GM19193 (cell line): ENCODE measurements at regions not wholly inside any gene's neighbourhood (a gene's known extent, or its start where the extent isn't known, plus 50 kb on each side); places are given as distances from the start of the nearest gene placed in this dataset.

Source experiments
- POLR2A ChIP-seq: IDR thresholded peaks from 4 replicates; pipeline ENCODE4 v1.6.1; 2011; ENCODE audit not compliant: insufficient read depth, insufficient read length; ENCODE audit errors: extremely low read depth

- TF ChIP-seq POLR2A = no peak
Observed at GRCh38 chr14:89674936-89675335, 257.9 kb upstream of the FOXN3 start.

GRCh38 chr14:89674240-89674639 is 257.2 kb upstream of the FOXN3 start:
- no peak for TF ChIP-seq POLR2A

GRCh38 chr14:89673512-89674225 is 256.6 kb upstream of the FOXN3 start:
- no peak for TF ChIP-seq POLR2A

- TF ChIP-seq POLR2A = no peak
Observed at GRCh38 chr14:89672636-89673511, 255.8 kb upstream of the FOXN3 start.

GRCh38 chr14:89669193-89669592 is 252.2 kb upstream of the FOXN3 start:
- TF ChIP-seq POLR2A = no peak

GRCh38 chr14:89667983-89668382 is 250.9 kb upstream of the FOXN3 start:
- no peak for TF ChIP-seq POLR2A

GRCh38 chr14:89661392-89661791 is 244.4 kb upstream of the FOXN3 start:
- no peak for TF ChIP-seq POLR2A

GRCh38 chr14:89660166-89660565 is 243.1 kb upstream of the FOXN3 start:
- TF ChIP-seq POLR2A = no peak

- no peak for TF ChIP-seq POLR2A
Observed at GRCh38 chr14:89658977-89659670, 242.1 kb upstream of the FOXN3 start.

- TF ChIP-seq POLR2A = no peak
Observed at GRCh38 chr14:89657014-89657413, 240.0 kb upstream of the FOXN3 start.

GRCh38 chr14:89654998-89655397 is 238.0 kb upstream of the FOXN3 start:
- TF ChIP-seq POLR2A = no peak

- no peak for TF ChIP-seq POLR2A
Observed at GRCh38 chr14:89652352-89652751, 235.3 kb upstream of the FOXN3 start.

GRCh38 chr14:89651805-89652204 is 234.8 kb upstream of the FOXN3 start:
- TF ChIP-seq POLR2A = no peak

- no peak for TF ChIP-seq POLR2A
Observed at GRCh38 chr14:89650077-89650978, 233.3 kb upstream of the FOXN3 start.
